Central memory CD8-positive, alpha-beta T cell (primary cell): ENCODE measurements at regions not wholly inside any gene's neighbourhood (a gene's known extent, or its start where the extent isn't known, plus 50 kb on each side); places are given as distances from the start of the nearest gene placed in this dataset.

ENCODE experiments used
- ATAC-seq: fragments of 150-1000 bp; cut with Tn5 transposase; replicated peaks from 2 replicates; pipeline ENCODE4 v1.10.0; 2022; ENCODE audit warnings: mild to moderate bottlenecking, moderate FRiP score, moderate number of reproducible peaks; ENCODE audit not compliant: poor library complexity, severe bottlenecking; ENCODE audit errors: extremely low read depth
- DNase-seq, 2 donors: peaks; one replicate each; pipeline ENCODE4 v3.0.0; 2021; ENCODE audit warnings: low spot score in 2 of 2
- H3K27ac Mint-ChIP-seq: one replicate; pipeline ENCODE4 v1.8.0; 2022; ENCODE audit warnings: low read depth, mild to moderate bottlenecking, moderate library complexity, mixed read lengths
- H3K27me3 Mint-ChIP-seq: one replicate; pipeline ENCODE4 v1.8.0; 2022; ENCODE audit warnings: mixed read lengths
- H3K36me3 Mint-ChIP-seq: one replicate; pipeline ENCODE4 v1.8.0; 2022; ENCODE audit warnings: mild to moderate bottlenecking, moderate library complexity, mixed read lengths; ENCODE audit not compliant: insufficient read depth
- H3K4me1 Mint-ChIP-seq: one replicate; pipeline ENCODE4 v1.8.0; 2022; ENCODE audit warnings: mixed read lengths
- H3K4me3 Mint-ChIP-seq: one replicate; pipeline ENCODE4 v1.8.0; 2022; ENCODE audit warnings: mild to moderate bottlenecking, moderate library complexity, mixed read lengths
- H3K9me3 Mint-ChIP-seq: one replicate; pipeline ENCODE4 v1.8.0; 2022; ENCODE audit warnings: mixed read lengths

DNA sequence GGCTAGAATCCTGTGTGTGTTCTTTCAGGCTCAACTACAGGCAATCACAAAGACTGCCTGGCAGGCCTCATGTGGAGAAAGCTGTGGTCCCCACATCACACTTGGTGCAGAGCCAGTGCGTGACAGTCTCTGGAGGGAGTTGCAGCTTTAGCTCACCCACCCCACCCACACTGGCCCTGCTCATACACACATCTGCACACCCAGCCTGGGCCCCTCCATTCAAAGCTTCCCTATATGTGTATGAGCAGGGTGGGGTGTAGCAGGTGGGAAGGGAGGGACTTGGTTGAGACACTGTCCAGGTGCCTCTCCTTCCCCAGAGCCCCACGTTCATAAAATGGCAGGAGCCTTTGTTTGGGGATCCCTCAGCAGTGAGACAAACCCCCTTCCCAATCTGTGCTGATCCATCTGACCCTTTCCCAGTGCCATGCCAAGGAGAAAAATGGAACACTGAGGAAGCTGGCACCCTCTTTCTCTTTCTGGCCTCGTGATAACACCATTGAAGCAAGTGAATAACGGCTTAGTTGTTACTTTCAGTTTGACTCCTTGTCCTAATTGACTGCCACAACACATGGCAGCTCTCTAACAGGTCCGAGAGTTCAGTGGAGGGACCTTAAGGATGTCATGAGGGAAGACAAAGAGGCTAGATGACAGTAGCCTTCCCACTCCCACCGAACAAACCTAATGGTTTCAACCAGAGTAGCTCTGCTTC, 53.8 kb upstream of the NRSN1 start:
- DNase-seq (no peak), ATAC-seq (no peak)
- no peak overlapping the region for H3K27ac Mint-ChIP-seq
- H3K4me3 Mint-ChIP-seq: no peak overlapping the region
- peaks cover 6% of the 10 kb centered on the region for H3K9me3 Mint-ChIP-seq
- no peaks in the 10 kb centered on the region for H3K27me3 Mint-ChIP-seq
- no peaks in the 10 kb centered on the region for H3K4me1 Mint-ChIP-seq
- H3K36me3 Mint-ChIP-seq: no peaks in the 10 kb centered on the region

DNA sequence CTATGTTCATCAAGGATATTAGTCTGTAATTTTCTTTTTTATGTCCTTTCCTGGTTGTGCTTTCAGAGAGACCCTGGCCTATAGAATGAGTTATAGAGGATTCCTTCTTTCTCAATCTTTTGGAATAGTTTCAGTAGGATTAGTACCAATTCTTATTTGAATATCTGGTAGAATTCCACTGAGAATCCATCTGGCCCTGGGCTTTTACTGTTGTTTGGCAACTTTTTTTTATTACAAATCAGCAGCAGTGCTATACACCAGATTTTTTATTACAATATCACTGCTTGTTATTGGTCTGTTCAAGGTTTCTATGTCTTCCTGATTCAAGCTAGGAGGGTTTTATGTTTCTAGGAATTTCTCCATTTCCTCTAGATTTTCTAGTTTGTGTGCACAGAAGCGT, 50.0 kb upstream of the NRSN1 start:
- peaks cover 10% of the 10 kb centered on the region for H3K9me3 Mint-ChIP-seq
- no peaks in the 10 kb centered on the region for H3K36me3 Mint-ChIP-seq
- H3K4me1 Mint-ChIP-seq: no peaks in the 10 kb centered on the region

More for the DNA sequence above, 50.0 kb upstream of the NRSN1 start:
- H3K27ac Mint-ChIP-seq: no peak overlapping the region
- H3K4me3 Mint-ChIP-seq: no peak overlapping the region
- ATAC-seq (no peak), DNase-seq (no peak)
- peaks cover 10% of the 10 kb centered on the region for H3K27me3 Mint-ChIP-seq
